ENCODE measurements at regions not wholly inside any gene's neighbourhood (a gene's known extent, or its start where the extent isn't known, plus 50 kb on each side); places are given as distances from the start of the nearest gene placed in this dataset.
A peak's percentile ranks its signal among the peaks of the same experiment; 100 is the strongest.
"Not testable (repeated sequence)": the region's sequence is repeated elsewhere in the genome, so short reads cannot be mapped to it uniquely, and the experiment has no call there.

DNA sequence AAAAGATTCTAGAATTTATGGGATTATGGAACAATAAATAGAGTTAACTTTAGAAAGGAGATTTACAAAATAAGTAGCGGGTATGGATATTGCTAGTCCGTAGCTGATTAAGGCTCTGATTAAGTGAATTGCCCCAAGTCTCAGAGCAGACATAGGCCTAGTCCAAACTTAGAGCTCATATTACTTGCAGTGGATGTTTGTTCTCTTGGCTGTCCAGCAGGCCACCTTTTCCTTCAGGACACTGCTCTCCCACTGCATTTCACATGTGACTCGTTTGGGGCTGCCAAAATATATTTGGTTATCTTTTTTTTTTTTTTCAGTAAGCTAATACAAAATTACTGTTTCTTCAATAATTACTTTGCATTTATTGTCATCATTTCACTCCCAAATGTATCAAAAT lies 76.6 kb downstream of the ARRDC3 start:
- TF ChIP-seq, protein P1, sequence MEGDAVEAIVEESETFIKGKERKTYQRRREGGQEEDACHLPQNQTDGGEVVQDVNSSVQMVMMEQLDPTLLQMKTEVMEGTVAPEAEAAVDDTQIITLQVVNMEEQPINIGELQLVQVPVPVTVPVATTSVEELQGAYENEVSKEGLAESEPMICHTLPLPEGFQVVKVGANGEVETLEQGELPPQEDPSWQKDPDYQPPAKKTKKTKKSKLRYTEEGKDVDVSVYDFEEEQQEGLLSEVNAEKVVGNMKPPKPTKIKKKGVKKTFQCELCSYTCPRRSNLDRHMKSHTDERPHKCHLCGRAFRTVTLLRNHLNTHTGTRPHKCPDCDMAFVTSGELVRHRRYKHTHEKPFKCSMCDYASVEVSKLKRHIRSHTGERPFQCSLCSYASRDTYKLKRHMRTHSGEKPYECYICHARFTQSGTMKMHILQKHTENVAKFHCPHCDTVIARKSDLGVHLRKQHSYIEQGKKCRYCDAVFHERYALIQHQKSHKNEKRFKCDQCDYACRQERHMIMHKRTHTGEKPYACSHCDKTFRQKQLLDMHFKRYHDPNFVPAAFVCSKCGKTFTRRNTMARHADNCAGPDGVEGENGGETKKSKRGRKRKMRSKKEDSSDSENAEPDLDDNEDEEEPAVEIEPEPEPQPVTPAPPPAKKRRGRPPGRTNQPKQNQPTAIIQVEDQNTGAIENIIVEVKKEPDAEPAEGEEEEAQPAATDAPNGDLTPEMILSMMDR (conservative IDR thresholded peaks at IDR 0.05; ENCODE audit: low read depth, low read length), result no peak
- no peak for DNase-seq (ENCODE audit: low read depth)
- no peak overlapping the region for H3K4me3 ChIP-seq (ENCODE audit: low read depth, low read length)

DNA sequence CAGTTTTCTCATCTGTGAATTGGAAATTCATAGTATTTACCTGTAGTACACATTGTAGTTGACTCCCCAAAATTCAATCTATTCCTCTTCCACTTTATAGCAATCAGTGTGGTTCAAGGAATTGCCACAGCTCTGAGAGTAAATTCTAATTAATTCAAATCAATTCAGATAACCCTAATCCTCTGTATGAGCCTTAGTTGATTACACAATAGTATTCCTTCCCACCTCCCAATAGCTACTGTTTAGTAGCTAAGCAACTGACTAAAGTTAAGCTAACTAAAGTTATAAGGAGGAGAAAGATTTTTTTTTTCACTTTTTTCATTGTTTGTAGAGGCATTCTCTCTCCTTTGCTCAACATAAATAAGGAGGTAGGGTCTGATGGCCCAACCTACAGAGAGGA lies 77.5 kb downstream of the ARRDC3 start:
- TF ChIP-seq, protein P1 (conservative IDR thresholded peaks at IDR 0.05; ENCODE audit: low read depth, low read length), result no peak
- no peak overlapping the region for H3K4me3 ChIP-seq (ENCODE audit: low read depth, low read length)

DNA sequence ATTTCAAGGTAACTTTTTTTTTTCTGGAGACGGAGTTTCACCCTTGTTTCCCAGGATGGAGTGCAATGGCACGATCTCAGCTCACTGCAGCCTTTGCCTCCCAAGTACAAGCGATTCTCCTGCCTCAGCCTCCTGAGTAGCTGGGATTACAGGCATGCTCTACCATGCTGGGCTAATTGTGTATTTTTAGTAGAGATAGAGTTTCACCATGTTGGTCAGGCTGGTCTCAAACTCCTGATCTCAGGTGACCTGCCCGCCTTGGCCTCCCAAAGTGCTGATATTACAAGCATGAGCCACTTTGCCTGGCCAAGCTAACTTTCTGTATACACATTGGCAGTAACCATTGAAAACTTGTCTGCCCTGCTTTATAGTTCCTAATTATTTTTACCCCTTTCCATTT lies 79.1 kb downstream of the ARRDC3 start:
- not testable (repeated sequence) for DNase-seq (ENCODE audit: low read depth); H3K4me3 ChIP-seq (ENCODE audit: low read depth, low read length)

More for the DNA sequence above, 77.5 kb downstream of the ARRDC3 start:
- no peak for DNase-seq (ENCODE audit: low read depth)

DNA sequence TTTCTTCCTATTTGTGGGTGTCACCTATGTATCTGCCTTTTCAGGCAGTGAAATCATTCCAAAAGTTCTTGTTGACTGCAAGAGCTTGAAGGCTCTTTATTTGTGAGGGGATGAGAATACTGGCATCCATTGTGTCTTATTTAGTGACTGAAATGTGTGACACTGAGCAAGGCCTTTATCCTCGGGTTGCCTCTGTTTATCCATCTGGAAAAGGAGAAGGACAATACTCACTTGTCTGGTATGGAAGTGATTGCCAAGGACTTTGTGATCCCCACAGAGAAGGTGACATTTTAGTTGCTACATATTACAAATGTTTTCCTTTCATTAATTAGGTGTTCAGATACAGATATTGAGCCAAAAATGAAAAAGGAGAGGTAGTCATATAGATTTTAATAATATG lies 80.2 kb downstream of the ARRDC3 start:
- H3K4me3 ChIP-seq (ENCODE audit: low read depth, low read length), result no peak overlapping the region
- DNase-seq (ENCODE audit: low read depth), result no peak
- TF ChIP-seq, protein P1 (conservative IDR thresholded peaks at IDR 0.05; ENCODE audit: low read depth, low read length), result no peak

DNA sequence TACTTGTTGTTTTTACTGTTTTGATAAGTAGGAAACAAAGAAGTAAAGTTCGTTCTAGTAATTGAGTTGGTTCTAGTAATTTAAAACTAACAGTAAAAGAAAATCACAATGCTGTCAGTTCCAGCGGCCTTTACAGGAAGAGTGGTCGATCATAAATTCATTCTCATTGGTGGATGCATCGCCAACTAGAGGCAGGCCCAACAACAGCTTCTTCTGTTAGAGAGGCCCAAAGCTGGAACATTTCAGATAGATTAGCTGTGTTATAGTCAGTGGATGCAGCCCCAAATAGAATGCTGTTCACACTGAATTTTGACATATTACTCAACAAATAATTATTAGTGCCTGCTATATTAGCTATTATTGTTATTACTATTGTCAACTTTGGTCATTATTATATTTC lies 80.8 kb downstream of the ARRDC3 start:
- H3K4me3 ChIP-seq (ENCODE audit: low read depth, low read length), result no peak overlapping the region
- TF ChIP-seq, protein P1 (conservative IDR thresholded peaks at IDR 0.05; ENCODE audit: low read depth, low read length), result peak; percentile 18
- no peak for DNase-seq (ENCODE audit: low read depth)

DNA sequence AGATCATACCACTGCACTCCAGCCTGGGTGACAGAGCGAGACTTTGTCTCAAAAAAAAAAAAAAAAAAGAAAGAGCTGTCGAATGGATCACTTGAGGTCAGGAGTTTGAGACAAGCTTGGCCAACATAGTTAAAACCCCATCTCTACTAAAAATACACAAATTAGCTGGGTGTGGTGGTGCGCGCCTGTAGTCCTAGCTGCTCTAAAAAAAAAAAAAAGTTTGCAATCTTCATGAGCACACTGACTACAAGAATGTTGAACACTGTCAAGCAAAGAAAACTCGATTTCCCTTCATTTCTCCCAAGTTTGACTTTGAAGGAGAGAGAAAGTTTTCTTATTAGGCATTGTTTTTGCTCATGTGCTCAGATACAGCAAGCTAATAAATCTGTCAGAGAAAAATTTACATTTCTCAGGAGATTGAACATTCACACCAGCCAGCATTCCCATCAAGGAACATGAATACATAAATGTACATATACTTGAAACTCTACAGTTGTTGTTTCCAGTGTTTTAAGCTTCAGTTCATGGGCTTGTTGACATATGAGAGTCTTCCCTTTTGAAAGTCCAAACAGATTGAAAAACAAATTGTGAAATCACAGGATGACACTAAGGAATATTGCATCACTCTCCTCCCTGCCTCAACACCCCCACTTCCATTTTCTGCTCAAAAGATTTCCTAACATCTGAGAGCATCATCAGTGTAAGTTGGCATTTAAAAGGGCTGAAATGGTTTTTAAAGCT lies 81.8 kb downstream of the ARRDC3 start:
- H3K4me3 ChIP-seq (ENCODE audit: low read depth, low read length), result no peak overlapping the region
- TF ChIP-seq, protein P1 (conservative IDR thresholded peaks at IDR 0.05; ENCODE audit: low read depth, low read length), result no peak
- peak; percentile 73 for DNase-seq (ENCODE audit: low read depth)

DNA sequence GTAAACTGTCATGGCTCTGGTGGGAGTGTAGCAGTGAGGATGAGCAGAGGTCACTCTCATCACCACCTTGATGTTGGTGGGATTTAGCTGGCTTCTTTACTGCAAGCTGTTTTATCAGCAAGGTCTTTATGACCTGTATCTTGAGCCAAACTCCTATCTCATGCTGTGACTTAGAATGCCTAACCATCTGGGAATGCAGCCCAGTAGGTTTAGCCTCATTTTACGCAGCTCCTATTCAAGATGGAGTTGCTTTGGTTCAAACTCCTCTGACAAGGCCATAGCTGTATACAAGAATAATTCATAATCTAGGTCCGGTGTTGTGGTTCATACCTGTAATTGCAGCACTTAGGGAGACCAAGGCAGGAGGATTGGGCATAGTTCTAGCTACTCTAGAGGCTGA lies 85.1 kb downstream of the ARRDC3 start:
- TF ChIP-seq, protein P1 (conservative IDR thresholded peaks at IDR 0.05; ENCODE audit: low read depth, low read length), result no peak
- no peak overlapping the region for H3K4me3 ChIP-seq (ENCODE audit: low read depth, low read length)
- no peak for DNase-seq (ENCODE audit: low read depth)
